CD4-positive, alpha-beta T cell (primary cell): ENCODE measurements at regions not wholly inside any gene's neighbourhood (a gene's known extent, or its start where the extent isn't known, plus 50 kb on each side); places are given as distances from the start of the nearest gene placed in this dataset.

Experiments used
- ATAC-seq: fragments of 200-7000 bp; cut with Tn5 transposase; one replicate; pipeline ENCODE4 v1.10.0; 2022; ENCODE audit warnings: mild to moderate bottlenecking; ENCODE audit not compliant: poor library complexity
- CTCF ChIA-PET: fragments of 350-600 bp; sonication (Branson Sonifier 250); formaldehyde crosslinking; loops from one replicate; lab custom pipeline; 2021; ENCODE audit warnings: antibody characterized with exemption, inconsistent platforms; lab: Charles Lee
- POLR2A ChIA-PET: fragments of 350-600 bp; sonication (Branson Sonifier 250); formaldehyde crosslinking; loops from one replicate; lab custom pipeline; 2021; ENCODE audit warnings: antibody characterized with exemption, inconsistent platforms; lab: Charles Lee
- DNase-seq, 14 experiments: peaks; one replicate each; pipeline ENCODE4 v3.0.0-alpha.2; 2013 to 2020; ENCODE audit warnings: mixed read lengths in 2 of 14
- H3K27ac ChIP-seq, 2 donors: one replicate each; pipeline versions ENCODE4 v1.5.1 to v1.7.0; 2013; ENCODE audit warnings: low read length in 2 of 2, low read depth in 1 of 2, mild to moderate bottlenecking in 1 of 2
- H3K27me3 ChIP-seq, 2 experiments: 1 replicate in 1 of 2; 2 replicates in 1 of 2; pipeline versions ENCODE4 v1.6.1 to v1.7.0; 2013; ENCODE audit warnings: low read length in 2 of 2, control low read depth in 1 of 2, mild to moderate bottlenecking in 1 of 2, moderate library complexity in 1 of 2; ENCODE audit not compliant: insufficient read depth in 2 of 2, control insufficient read depth in 1 of 2
- H3K36me3 ChIP-seq: one replicate; pipeline ENCODE4 v1.6.1; 2013; ENCODE audit warnings: low read length, control low read depth; ENCODE audit not compliant: insufficient read depth
- H3K4me1 ChIP-seq: one replicate; pipeline ENCODE4 v1.6.1; 2013; ENCODE audit warnings: low read length, control low read depth; ENCODE audit not compliant: insufficient read depth
- H3K4me3 ChIP-seq: one replicate; pipeline ENCODE4 v1.5.1; 2013; ENCODE audit warnings: mild to moderate bottlenecking, low read length, moderate library complexity
- H3K9me3 ChIP-seq, 2 experiments: 1 replicate in 1 of 2; 2 replicates in 1 of 2; pipeline versions ENCODE4 v1.6.1 to v1.7.0; 2013; ENCODE audit warnings: low read length in 2 of 2, mild to moderate bottlenecking in 2 of 2, control low read depth in 1 of 2, moderate library complexity in 1 of 2; ENCODE audit not compliant: control insufficient read depth in 1 of 2, insufficient read depth in 1 of 2
- H3K27ac Mint-ChIP-seq: one replicate; pipeline ENCODE4 v1.8.0; 2020; ENCODE audit warnings: mixed read lengths
- H3K27me3 Mint-ChIP-seq: one replicate; pipeline ENCODE4 v1.8.0; 2021; ENCODE audit warnings: mixed read lengths
- H3K36me3 Mint-ChIP-seq: one replicate; pipeline ENCODE4 v1.8.0; 2021; ENCODE audit warnings: low read depth, mixed read lengths
- H3K4me1 Mint-ChIP-seq: one replicate; pipeline ENCODE4 v1.8.0; 2021; ENCODE audit warnings: low read depth, mixed read lengths
- H3K4me3 Mint-ChIP-seq: one replicate; pipeline ENCODE4 v1.8.0; 2020; ENCODE audit warnings: mild to moderate bottlenecking, mixed read lengths
- H3K9me3 Mint-ChIP-seq: one replicate; pipeline ENCODE4 v1.8.0; 2020; ENCODE audit warnings: mixed read lengths
- CTCF ChIP-seq: fragments of 200-600 bp; IDR thresholded peaks from one replicate; pipeline ENCODE4 v1.8.0; 2022; ENCODE audit warnings: antibody characterized with exemption, mild to moderate bottlenecking
- intact Hi-C, 2 experiments: fragments of 100-400 bp; cut with DNase I in 1 of 2; cut with micrococcal nuclease in 1 of 2; formaldehyde crosslinking; loops; one replicate each; pipeline versions ENCODE4 v1.15.1 to v1.9.0; 2023 to 2025; cut with DNase I, micrococcal nuclease

DNA sequence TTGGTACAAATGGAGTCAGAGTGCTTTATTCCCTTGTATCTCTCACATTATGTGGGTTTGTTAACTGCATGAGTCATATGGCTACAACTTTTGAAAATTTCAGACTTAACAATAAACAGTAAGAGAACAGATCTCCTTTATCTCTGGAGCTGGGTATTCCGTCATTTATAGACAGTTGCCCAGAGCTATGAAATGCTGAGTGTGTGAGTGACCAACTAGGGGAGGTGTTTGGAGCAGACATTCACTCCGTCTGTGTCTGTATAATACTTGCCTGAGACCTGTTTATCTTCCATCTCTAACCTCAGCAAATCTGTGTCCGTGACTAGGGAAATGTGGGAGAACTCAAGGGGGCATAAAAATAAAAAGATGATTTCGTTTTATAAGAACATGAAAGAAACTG lies 279.9 kb upstream of the FAR2 start:
- H3K27ac Mint-ChIP-seq = no peak overlapping the region
- H3K9me3 Mint-ChIP-seq = no peaks in the 10 kb centered on the region
- ChIA-PET CTCF (no interaction called here), POLR2A (no interaction called here)
- no peak overlapping the region for H3K27ac ChIP-seq
- no peak for DNase-seq
- H3K4me3 Mint-ChIP-seq = no peak overlapping the region
- no peaks in the 10 kb centered on the region for H3K36me3 ChIP-seq
- H3K27me3 ChIP-seq = no peaks in the 10 kb centered on the region
- no peak for TF ChIP-seq CTCF
- intact Hi-C loops = no loop called here
- no peaks in the 10 kb centered on the region for H3K9me3 ChIP-seq
- H3K27me3 Mint-ChIP-seq = no peaks in the 10 kb centered on the region
- H3K4me3 ChIP-seq = no peak overlapping the region
- no peak for ATAC-seq
- no peaks in the 10 kb centered on the region for H3K36me3 Mint-ChIP-seq
- H3K4me1 ChIP-seq = no peaks in the 10 kb centered on the region
- H3K4me1 Mint-ChIP-seq = no peaks in the 10 kb centered on the region

GRCh38 chr12:28870839-28871440 lies 278.1 kb upstream of the FAR2 start:
- H3K4me1 Mint-ChIP-seq = no peaks in the 10 kb centered on the region
- no peaks in the 10 kb centered on the region for H3K36me3 Mint-ChIP-seq
- no peak overlapping the region for H3K4me3 Mint-ChIP-seq
- H3K9me3 Mint-ChIP-seq = no peaks in the 10 kb centered on the region
- ATAC-seq (no peak), DNase-seq (no peak)
- Histone ChIP-seq H3K4me3 (no peak overlapping the region), H3K27ac (no peak overlapping the region), H3K27me3 (no peaks in the 10 kb centered on the region), H3K4me1 (no peaks in the 10 kb centered on the region), H3K9me3 (no peaks in the 10 kb centered on the region), H3K36me3 (no peaks in the 10 kb centered on the region)
- CTCF ChIA-PET = no interaction called here
- TF ChIP-seq CTCF = no peak
- no peaks in the 10 kb centered on the region for H3K27me3 Mint-ChIP-seq
- intact Hi-C loops = loop anchor here in 1 of 2 experiments (5.0 kb wide), 1 partner anchor 1139 kb away; no protein-coding TSS in a partner anchor
- H3K27ac Mint-ChIP-seq = no peak overlapping the region
- POLR2A ChIA-PET = no interaction called here

DNA sequence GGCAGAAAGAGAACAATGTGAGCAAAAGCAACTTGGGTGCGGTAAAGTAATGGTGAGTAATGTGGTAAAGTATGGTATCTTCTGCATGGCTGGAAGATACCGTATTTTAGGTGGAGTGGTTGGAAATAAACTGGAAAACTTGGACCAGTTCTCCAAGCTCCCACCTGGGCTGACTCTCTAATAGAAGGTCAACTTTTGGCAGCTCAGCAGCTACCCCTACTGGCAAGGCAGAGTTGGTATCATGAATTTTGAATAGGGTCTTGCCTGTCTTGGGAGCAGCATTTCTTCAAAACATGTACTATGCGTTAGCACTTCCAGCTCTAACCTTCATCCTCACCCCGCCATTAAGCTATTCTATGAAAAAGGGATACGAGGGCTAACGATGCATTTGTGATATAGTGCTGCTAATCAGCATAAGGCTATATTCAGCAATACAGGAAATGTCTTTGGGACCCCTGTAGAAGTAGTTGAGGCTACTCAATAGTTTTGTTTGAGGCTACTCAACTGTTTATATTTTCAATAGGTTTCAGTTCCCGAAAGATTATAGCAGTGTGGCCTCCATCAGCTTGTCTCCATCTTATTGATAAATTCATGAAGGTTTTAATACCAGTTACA lies 276.3 kb upstream of the FAR2 start:
- peaks cover 6% of the 10 kb centered on the region for H3K27me3 Mint-ChIP-seq
- POLR2A ChIA-PET = no interaction called here
- Histone ChIP-seq H3K9me3 (no peaks in the 10 kb centered on the region), H3K27ac (no peak overlapping the region), H3K36me3 (no peaks in the 10 kb centered on the region), H3K4me3 (no peak overlapping the region), H3K4me1 (no peaks in the 10 kb centered on the region), H3K27me3 (no peaks in the 10 kb centered on the region)
- CTCF ChIA-PET = no interaction called here
- no peaks in the 10 kb centered on the region for H3K9me3 Mint-ChIP-seq
- no peaks in the 10 kb centered on the region for H3K36me3 Mint-ChIP-seq
- no peak overlapping the region for H3K27ac Mint-ChIP-seq
- DNase-seq = peak in 2 of 14 experiments; percentile 8 to 23
- no peak overlapping the region for H3K4me3 Mint-ChIP-seq
- no peak for ATAC-seq
- intact Hi-C loops = loop anchor here in 1 of 2 experiments (5.0 kb wide), 1 partner anchor 1140 kb away; no protein-coding TSS in a partner anchor
- H3K4me1 Mint-ChIP-seq = no peaks in the 10 kb centered on the region
- TF ChIP-seq CTCF = no peak
